Activated naive CD8-positive, alpha-beta T cell treated with anti-CD3 and anti-CD28 coated beads for 36 hours (primary cell): ENCODE measurements at regions not wholly inside any gene's neighbourhood (a gene's known extent, or its start where the extent isn't known, plus 50 kb on each side); places are given as distances from the start of the nearest gene placed in this dataset.

Experiments used
- DNase-seq: peaks from one replicate; pipeline ENCODE4 v3.0.0; 2021
- H3K27ac Mint-ChIP-seq: one replicate; pipeline ENCODE4 v1.8.0; 2022; ENCODE audit warnings: mild to moderate bottlenecking, moderate library complexity, mixed read lengths
- H3K27me3 Mint-ChIP-seq: one replicate; pipeline ENCODE4 v1.8.0; 2022; ENCODE audit warnings: mild to moderate bottlenecking, mixed read lengths
- H3K36me3 Mint-ChIP-seq: one replicate; pipeline ENCODE4 v1.8.0; 2021; ENCODE audit warnings: mild to moderate bottlenecking, mixed read lengths
- H3K4me1 Mint-ChIP-seq: one replicate; pipeline ENCODE4 v1.8.0; 2021; ENCODE audit warnings: mixed read lengths
- H3K4me3 Mint-ChIP-seq: one replicate; pipeline ENCODE4 v1.8.0; 2022; ENCODE audit warnings: mild to moderate bottlenecking, moderate library complexity, mixed read lengths
- H3K9me3 Mint-ChIP-seq: one replicate; pipeline ENCODE4 v1.8.0; 2022; ENCODE audit warnings: mixed read lengths

DNA sequence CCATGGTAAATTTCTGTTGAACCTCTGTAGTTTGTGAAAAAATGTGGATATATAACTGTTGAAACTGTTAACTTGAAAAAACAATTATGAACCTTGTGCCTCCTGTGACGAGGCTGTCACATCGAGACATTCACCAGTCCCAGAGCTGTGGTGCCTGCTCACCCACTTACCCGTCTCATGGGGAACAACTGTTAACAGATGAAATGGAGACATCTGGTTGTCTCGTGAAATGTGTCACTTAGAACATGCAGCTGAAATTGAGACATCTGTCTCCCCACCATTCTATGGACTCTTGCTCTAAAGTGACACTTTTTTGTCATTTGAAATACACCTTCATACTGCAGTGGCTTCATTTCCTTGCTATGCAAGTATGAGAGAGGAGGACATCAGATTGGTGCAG lies 240.6 kb downstream of the GXYLT1 start:
- H3K36me3 Mint-ChIP-seq: no peaks in the 10 kb centered on the region
- H3K4me1 Mint-ChIP-seq: no peaks in the 10 kb centered on the region
- H3K9me3 Mint-ChIP-seq: no peaks in the 10 kb centered on the region
- H3K27ac Mint-ChIP-seq: no peak overlapping the region
- DNase-seq: no peak
- no peak overlapping the region for H3K4me3 Mint-ChIP-seq
- H3K27me3 Mint-ChIP-seq: peaks cover under 1% of the 10 kb centered on the region

DNA sequence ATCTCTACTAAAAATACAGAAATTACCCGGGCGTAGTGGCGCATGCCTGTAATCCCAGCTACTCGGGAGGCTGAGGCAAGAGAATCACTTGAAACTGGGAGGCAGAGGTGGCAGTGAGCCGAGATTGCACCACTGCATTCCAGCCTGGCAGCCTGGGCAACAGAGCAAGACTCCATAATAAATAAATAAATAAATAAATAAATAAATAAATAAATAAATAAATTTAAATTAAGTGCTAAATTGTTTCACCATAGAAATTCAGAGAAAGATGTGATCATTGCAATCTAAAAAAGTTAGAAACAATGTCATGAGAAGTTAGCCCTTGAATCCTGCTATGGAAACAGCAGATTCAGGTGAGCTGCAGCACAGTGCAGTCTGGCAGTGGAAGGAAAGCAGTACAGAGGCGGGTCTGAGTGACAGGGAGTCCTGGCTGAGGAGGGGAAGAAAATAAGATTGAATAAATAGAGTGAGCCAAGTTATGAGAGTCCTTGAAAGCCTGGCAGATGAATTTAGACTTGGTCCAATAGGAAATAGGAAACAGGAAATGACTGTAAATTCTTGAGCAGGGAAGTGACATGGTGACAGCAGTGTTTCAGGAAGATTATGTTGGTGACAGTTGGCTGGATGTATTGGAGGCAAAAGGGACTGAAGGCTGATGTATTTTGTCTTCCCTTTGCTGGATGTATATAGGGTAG lies 241.5 kb downstream of the GXYLT1 start:
- H3K4me3 Mint-ChIP-seq: no peak overlapping the region
- H3K27me3 Mint-ChIP-seq: no peaks in the 10 kb centered on the region
- H3K9me3 Mint-ChIP-seq: no peaks in the 10 kb centered on the region
- no peak overlapping the region for H3K27ac Mint-ChIP-seq
- no peaks in the 10 kb centered on the region for H3K4me1 Mint-ChIP-seq
- H3K36me3 Mint-ChIP-seq: no peaks in the 10 kb centered on the region
- DNase-seq: no peak

DNA sequence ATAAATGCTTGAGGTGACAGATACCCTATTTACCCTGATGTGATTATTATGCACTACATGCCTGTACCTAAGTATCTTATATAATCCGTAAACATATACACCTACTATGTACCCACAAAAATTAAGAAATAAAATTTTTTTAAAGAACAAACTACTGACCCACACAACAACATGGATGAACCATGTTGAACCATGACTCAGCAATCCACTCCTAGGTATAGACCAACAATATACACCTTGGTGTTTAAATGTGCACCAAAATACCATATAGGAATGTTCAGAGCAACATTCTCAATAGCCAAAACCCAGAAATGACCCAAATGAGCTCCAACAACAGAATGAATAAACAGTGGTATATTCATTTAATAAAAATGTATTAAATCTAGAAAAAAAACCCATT lies 245.1 kb downstream of the GXYLT1 start:
- Mint-ChIP-seq H3K27me3 (peaks cover 15% of the 10 kb centered on the region), H3K9me3 (peaks cover 4% of the 10 kb centered on the region), H3K27ac (no peak overlapping the region), H3K36me3 (no peaks in the 10 kb centered on the region), H3K4me3 (no peak overlapping the region), H3K4me1 (peaks cover 1% of the 10 kb centered on the region)
- DNase-seq: no peak

DNA sequence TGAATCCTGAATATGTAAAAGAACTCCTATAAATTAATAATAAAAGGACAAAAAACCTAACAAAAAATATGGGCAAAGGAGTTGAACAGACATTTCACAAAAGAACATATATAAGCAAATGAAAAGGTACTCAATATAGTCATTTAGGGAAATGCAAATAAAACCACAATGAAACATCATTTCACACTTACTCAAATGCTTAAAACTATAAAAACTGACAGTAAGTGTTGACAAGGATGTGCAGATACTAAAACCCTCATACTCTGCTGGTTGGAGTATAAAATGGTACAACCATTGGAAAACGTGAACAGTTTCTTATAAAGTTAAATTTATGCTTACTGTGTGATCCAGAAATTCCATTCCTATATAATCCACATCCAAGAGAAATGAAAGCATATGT lies 247.1 kb downstream of the GXYLT1 start:
- Mint-ChIP-seq H3K4me1 (peaks cover 1% of the 10 kb centered on the region), H3K4me3 (no peak overlapping the region), H3K27me3 (peaks cover 17% of the 10 kb centered on the region), H3K9me3 (peaks cover 4% of the 10 kb centered on the region), H3K36me3 (no peaks in the 10 kb centered on the region), H3K27ac (no peak overlapping the region)
- no peak for DNase-seq

DNA sequence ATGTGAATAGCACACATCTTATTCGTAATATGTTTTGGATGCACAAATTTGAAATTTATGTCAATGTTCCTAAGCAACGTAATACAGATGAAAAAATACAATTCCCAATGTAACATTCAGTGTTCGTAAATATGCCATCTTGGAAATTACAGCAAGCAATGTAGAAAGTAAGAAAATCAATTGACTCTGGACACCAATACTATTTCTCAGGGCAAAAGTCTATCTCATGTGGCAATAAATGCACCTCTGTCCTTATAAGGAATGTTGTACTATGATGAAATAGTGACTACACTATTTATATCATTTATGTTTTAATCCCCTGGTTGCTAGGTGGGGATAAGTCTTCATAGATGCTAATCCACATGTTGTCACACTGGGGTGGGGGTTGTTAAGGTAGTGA lies 251.2 kb downstream of the GXYLT1 start:
- Mint-ChIP-seq H3K9me3 (peaks cover 4% of the 10 kb centered on the region), H3K27me3 (peaks cover 17% of the 10 kb centered on the region), H3K36me3 (no peaks in the 10 kb centered on the region), H3K4me1 (peaks cover 1% of the 10 kb centered on the region), H3K27ac (no peak overlapping the region), H3K4me3 (no peak overlapping the region)
- no peak for DNase-seq

DNA sequence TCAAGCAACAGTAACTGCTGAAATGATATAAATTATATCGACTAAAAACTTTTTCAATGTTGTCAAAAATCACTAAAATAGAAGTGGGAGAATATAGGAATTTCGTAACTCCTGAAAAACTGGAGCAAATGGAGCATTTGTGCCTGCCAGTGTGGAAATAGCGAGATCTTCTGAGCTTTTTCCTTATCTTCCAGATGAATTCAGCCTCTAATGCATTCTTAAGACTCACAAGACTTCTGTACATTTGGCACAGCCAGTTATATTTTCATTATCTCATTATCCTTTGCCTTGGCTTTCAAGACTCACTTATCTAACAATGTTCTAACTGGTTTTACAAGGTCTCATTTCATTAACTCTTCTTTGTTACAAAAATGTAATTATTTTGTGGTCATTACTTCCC lies 252.4 kb downstream of the GXYLT1 start:
- no peak overlapping the region for H3K4me3 Mint-ChIP-seq
- DNase-seq: no peak
- peaks cover 2% of the 10 kb centered on the region for H3K9me3 Mint-ChIP-seq
- H3K27me3 Mint-ChIP-seq: peaks cover 17% of the 10 kb centered on the region
- peaks cover 1% of the 10 kb centered on the region for H3K4me1 Mint-ChIP-seq
- no peaks in the 10 kb centered on the region for H3K36me3 Mint-ChIP-seq
- no peak overlapping the region for H3K27ac Mint-ChIP-seq

DNA sequence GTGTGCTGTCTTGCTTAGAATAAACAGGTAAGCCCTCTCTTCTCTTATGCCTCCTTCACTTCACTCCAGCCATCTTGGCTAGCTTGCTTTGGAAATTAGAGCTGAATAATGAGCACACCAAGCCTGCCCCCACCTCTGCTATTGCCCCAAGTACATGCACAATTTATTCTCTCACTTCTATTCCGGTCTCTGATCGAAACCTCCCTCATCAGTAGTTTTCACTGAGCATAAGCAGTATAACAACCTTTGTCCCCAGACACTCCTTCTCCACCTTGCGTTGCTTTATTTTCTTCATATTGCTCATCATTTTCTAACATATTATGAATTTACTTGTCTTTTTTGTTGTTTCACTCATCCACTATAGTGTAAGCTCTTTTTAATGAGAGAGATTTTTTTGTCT lies 253.4 kb downstream of the GXYLT1 start:
- Mint-ChIP-seq H3K9me3 (no peaks in the 10 kb centered on the region), H3K27me3 (peaks cover 17% of the 10 kb centered on the region), H3K4me3 (no peak overlapping the region), H3K4me1 (no peaks in the 10 kb centered on the region), H3K36me3 (no peaks in the 10 kb centered on the region), H3K27ac (no peak overlapping the region)
- DNase-seq: no peak

DNA sequence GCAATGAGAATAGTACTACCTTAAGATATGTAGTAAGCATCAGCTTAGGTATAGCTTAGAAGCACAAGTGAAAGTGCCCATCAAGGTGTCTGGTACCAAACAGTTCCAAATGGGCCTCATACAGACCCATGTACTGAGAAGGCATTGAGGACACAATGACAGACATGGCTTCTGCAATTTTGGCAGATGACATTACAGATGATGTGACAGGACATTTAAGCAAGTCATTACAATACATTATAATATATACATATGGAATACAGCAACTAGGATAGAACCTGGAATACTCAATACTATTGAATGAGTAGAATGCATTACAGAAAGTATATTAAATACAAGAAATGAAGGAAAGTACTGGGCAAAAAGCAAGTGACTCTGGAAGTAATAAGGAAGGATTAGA lies 256.4 kb downstream of the GXYLT1 start:
- Mint-ChIP-seq H3K36me3 (no peaks in the 10 kb centered on the region), H3K9me3 (no peaks in the 10 kb centered on the region), H3K27ac (no peak overlapping the region), H3K27me3 (peaks cover 3% of the 10 kb centered on the region), H3K4me1 (no peaks in the 10 kb centered on the region), H3K4me3 (no peak overlapping the region)
- DNase-seq: no peak

DNA sequence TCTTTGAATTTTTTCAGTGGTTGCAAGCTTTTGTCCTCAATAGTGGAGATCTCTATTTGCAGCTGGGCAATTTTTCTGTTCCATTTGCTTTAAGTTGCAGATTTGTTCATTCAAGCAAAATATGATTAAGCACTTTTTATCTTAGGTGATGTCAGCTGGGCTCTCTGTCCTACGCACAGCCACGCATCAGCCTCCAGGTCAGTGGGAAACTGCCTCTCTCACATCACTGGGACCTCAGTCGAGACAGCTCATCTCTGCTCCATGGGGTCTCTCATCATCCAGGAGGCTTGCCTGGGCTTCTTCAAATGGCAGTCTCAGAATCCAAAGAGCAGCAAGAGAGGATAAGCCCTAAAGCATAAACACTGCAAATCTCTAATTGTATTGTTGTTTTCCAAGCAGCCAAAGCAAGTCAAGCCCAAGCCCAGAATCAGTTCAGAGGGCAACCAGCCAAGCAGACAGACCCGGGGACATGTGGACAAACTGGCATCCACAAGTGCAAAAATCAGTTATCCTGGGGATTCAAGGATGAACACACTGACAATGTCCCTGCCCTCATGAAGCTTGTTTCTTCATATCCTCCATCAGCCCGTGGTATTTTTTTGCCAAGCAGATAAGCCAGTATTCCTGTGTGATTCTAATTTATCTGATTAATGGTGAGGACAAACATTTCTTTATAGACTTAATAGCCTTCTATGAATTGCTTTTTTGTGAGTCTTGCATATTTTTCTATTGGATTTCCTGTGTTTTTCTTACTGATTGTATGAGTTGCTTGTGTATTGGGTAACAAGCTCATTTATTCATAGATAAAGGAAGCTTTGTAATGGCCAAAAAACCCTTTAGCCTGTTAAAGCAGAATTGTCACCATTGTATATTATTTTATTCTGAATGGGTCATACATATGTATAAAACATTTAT lies 262.5 kb downstream of the GXYLT1 start:
- H3K36me3 Mint-ChIP-seq: no peaks in the 10 kb centered on the region
- no peaks in the 10 kb centered on the region for H3K4me1 Mint-ChIP-seq
- no peak overlapping the region for H3K4me3 Mint-ChIP-seq
- DNase-seq: no peak
- H3K27ac Mint-ChIP-seq: no peak overlapping the region
- H3K9me3 Mint-ChIP-seq: no peaks in the 10 kb centered on the region
- peaks cover 1% of the 10 kb centered on the region for H3K27me3 Mint-ChIP-seq

DNA sequence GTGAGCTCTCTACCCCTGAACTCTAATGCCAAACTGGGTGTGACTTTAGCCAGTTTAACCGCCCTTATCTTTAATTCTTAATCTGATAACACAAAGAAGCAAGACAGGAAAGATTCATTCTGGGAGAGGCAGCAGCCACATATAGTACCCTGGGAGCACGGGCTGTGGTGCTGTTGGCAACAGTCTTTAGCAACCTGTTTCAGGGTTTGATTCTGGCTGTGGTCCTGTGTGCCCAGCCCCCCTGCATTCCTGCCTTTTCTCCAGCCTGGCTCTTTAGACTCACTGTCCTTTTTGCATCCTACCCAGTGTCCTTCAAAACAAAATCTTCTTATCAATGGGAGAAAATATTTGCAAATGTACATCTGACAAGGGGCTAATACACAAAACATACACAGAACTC lies 275.2 kb downstream of the GXYLT1 start:
- no peaks in the 10 kb centered on the region for H3K4me1 Mint-ChIP-seq

DNA sequence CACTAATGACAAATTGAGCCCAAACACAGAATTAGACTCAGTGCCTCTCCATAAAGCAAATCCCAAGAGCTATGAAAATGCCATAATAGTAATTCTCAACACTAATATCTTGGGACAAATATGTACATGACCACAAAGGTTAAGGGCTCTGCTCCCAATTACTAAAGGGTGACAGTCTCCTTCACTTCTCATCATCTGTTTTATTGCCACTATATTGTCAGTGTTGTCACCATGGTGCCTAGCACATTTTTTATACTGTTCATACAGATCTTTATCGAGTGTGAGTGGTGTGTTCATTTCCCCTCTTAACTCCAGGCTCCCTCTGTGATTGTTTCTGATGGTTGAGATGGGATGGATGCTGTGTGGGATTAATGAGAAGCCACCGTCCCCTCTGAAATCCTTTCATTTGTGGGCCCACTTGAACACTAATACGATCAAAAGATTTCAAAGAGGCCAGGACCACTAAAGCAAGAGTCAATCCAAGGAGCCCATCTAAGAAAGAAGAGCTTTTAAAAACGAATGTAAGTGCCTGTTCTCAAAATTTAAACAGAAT lies 277.7 kb downstream of the GXYLT1 start:
- Mint-ChIP-seq H3K27me3 (peaks cover 10% of the 10 kb centered on the region), H3K27ac (no peak overlapping the region), H3K4me1 (no peaks in the 10 kb centered on the region), H3K4me3 (no peak overlapping the region), H3K9me3 (no peaks in the 10 kb centered on the region), H3K36me3 (no peaks in the 10 kb centered on the region)
- no peak for DNase-seq

More for the DNA sequence above, 275.2 kb downstream of the GXYLT1 start:
- H3K4me3 Mint-ChIP-seq: no peak overlapping the region
- no peaks in the 10 kb centered on the region for H3K36me3 Mint-ChIP-seq
- no peak overlapping the region for H3K27ac Mint-ChIP-seq
- H3K9me3 Mint-ChIP-seq: peaks cover 6% of the 10 kb centered on the region
- no peak for DNase-seq
- peaks cover 11% of the 10 kb centered on the region for H3K27me3 Mint-ChIP-seq

DNA sequence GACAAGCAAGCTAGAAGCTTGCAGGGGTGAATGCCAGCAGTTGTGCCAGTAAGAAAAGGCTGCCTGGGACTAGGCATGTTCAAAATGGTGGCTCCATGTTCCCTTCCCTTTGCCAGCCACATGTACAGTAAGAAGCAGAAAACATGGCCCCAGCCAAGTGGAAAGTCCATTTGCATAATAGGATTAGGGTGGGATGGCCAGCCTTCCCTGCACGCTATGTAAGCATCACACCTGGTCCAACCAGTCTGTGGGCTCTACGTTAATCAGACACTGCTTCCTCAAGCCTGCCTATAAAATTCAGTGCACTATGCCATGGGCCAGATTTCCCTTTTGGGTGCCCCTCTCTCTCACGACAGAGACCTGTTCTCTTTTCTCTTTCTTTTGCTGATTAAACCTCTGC lies 288.4 kb downstream of the GXYLT1 start:
- Mint-ChIP-seq H3K27me3 (peaks cover 3% of the 10 kb centered on the region), H3K4me1 (no peaks in the 10 kb centered on the region), H3K4me3 (no peak overlapping the region), H3K9me3 (no peaks in the 10 kb centered on the region), H3K27ac (no peak overlapping the region), H3K36me3 (no peaks in the 10 kb centered on the region)
- DNase-seq: no peak

DNA sequence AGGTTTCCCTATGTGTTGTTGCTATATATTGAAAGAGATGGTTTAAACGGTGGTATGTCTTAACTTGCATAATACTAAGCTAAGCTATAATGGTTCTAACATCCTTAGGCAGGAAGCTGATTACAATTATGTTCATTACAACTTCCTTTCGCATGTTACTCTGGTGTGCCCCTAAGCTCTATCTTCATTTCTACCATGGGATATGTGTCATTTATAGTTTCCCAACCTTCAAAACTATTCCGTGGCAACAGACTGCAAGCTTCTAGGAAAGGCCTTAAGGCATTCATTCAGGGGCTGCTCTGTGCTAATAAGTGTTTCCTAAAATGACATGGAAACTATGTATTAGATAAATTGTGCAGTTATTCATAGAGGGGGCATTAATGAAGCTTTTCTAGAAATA lies 294.6 kb downstream of the GXYLT1 start:
- H3K36me3 Mint-ChIP-seq: no peaks in the 10 kb centered on the region
- no peaks in the 10 kb centered on the region for H3K4me1 Mint-ChIP-seq
- H3K4me3 Mint-ChIP-seq: no peak overlapping the region
- H3K9me3 Mint-ChIP-seq: no peaks in the 10 kb centered on the region
- no peak for DNase-seq
- H3K27ac Mint-ChIP-seq: no peak overlapping the region
- no peaks in the 10 kb centered on the region for H3K27me3 Mint-ChIP-seq

DNA sequence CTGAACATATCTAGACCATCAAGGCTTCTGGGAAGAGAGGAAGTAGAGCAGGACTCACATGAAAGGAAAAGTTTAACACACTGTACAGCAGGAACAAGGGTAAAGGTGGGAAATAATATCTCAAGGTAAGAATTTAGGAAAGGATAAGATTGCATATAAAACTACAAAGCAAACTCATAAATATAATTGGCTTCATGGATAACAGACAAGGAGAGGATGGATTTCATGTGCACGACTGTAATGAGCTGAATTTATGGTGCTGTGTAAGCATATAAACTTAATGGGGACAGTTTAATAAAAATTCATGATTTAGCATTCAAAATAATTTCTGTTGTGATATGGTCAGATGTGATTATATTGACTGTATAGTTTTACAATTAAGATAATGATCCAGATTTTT lies 298.0 kb downstream of the GXYLT1 start:
- Mint-ChIP-seq H3K27me3 (no peaks in the 10 kb centered on the region), H3K4me3 (no peak overlapping the region), H3K27ac (no peak overlapping the region), H3K9me3 (no peaks in the 10 kb centered on the region), H3K36me3 (no peaks in the 10 kb centered on the region), H3K4me1 (no peaks in the 10 kb centered on the region)
- no peak for DNase-seq

DNA sequence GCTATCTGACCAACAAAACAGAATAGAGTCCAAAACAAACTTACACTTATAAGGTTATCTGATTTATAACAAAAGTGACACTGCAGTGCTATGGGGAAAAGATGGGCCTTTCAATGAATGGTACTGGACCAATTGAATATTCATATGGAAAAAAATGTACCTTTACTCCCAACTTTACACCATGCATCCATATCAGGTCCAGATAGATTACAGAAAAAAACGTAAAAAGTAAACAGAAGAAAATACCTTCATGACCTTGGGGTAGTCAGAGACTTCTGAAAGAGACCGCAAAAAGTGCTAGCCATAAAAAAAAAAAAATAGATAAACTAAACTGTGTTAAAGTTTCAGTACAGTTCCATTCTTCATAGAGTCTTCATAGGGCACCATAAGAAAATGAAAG lies 308.3 kb downstream of the GXYLT1 start:
- DNase-seq: no peak
- H3K4me3 Mint-ChIP-seq: no peak overlapping the region
- H3K27ac Mint-ChIP-seq: no peak overlapping the region
- H3K36me3 Mint-ChIP-seq: no peaks in the 10 kb centered on the region
- H3K27me3 Mint-ChIP-seq: peaks cover 7% of the 10 kb centered on the region
- no peaks in the 10 kb centered on the region for H3K4me1 Mint-ChIP-seq
- no peaks in the 10 kb centered on the region for H3K9me3 Mint-ChIP-seq
